HT1080 (cell line): ENCODE measurements at regions not wholly inside any gene's neighbourhood (a gene's known extent, or its start where the extent isn't known, plus 50 kb on each side); places are given as distances from the start of the nearest gene placed in this dataset.
"Not testable (repeated sequence)": the region's sequence is repeated elsewhere in the genome, so short reads cannot be mapped to it uniquely, and the experiment has no call there.

ENCODE experiments used
- DNase-seq: peaks from one replicate; pipeline ENCODE4 v3.0.0-alpha.2; 2015; ENCODE audit warnings: low read depth

DNA sequence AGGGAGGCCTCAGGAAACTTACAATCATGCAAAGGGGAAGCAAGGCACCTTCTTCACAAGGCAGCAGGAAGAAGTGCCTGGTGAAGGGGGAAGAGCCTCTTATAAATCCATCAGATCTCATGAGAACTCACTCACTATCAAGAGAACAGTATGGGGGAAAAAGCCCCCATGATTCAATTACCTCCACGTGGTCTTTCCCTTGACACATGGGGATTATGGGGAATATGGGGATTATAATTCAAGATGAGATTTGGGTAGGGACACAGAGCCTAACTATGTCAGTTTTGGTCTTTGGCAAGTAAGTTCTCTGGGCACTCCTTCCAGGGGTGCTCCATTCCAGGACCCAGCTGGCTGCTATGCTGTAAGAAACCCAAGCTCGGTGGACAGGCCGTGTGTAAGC, 275.3 kb upstream of the TUT7 start:
- DNase-seq, result no peak

DNA sequence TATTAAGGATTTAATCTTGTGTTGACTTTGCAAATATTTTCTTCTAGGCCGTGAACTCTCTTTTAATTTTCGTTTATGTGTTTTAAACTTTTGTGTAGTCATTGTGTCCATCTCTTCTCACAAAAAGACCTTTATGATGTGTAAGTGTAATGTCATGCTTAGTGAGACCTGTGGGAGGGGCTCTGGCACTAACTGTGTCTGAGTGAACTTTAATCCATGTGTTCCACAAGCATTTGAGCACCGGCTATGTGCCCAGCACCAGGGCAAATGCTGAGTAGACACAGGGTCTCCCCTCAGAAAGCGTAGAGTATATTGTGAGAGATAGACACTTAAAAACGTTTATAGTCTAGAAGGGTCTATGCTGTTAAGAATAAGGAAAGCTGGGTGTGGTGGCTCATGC, 272.6 kb upstream of the TUT7 start:
- no peak for DNase-seq

DNA sequence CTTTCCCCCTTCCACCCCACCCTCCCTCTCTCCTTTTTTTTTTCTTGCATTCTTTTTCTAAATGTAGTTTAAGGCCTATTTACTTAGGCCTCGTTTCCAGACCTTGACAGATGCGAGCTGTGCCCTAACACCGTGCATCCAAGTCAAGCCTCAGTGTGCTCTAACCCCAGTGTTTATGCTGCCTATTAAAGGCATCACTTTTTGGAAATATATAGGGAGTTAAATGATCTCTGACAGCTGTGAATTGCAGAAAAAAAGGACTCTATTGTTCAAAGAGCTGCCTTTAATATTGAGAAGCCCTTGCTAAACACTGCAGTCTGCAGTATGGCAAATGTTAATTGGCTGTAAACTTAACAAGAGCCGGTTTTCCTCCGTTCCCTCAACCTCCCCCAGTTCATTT, 270.4 kb upstream of the TUT7 start:
- DNase-seq, result no peak

DNA sequence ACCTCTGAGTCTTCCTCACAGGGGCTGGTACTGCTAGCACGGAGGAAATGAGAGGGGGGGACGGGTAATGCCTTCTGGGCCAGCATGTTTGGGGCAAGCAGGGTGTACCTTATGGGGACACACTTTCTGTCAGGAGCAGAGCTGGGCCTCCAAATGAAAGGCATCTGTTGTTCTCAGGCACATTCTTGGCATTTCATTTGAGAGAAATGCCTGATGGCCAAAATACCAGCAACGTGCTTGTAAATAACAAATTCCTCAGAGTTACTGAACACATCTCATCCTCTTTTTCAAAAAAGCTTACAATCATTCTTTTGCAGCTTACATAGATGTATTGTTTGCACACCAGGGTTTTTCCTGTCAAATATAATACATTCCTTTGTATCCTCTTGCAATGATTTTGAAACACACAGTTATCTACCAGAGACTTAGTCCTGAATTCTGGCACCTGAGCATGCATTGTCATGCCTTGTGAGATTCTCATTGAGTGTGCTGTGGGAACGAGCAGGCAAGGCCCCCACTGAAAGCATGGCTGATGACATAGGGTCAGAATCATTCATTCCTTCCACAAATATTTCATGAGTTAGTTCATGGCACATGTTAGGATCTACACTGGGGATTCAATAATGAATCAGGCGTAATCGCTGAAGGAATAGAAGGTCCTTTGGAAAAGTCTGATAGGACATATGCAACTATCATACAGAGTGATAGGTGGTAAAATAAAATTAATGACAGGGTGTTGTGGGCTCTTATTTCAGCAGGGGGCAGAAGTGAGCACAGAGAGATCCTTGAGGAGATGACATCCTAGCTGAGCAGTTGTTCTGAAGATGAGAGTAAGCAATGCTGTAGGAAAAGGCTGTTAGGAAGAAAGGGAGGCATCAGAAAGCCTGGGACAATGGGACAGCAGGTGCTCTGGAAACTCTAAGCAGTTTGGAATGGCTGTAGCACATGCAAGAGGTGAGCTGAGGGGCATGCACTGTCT, 260.9 kb upstream of the TUT7 start:
- peak; percentile 34 for DNase-seq

DNA sequence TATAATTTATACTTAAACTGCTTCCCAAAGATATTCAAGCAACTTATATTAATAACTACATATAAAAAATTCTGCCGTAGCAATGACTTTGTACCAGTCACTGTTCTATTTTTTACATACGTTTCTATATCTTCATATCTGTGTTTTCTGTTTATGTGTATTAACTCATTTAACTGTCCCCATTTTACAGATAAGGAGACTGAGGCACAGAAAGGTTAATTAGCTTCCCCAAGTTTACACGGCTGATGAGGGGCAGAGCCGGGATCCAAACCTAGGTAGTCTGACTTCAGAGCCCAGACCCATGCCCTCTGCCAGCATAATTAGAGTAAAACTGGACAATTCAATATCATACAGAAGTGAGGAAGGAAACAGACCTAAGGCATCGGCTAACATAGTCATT, 259.7 kb upstream of the TUT7 start:
- DNase-seq, result no peak

DNA sequence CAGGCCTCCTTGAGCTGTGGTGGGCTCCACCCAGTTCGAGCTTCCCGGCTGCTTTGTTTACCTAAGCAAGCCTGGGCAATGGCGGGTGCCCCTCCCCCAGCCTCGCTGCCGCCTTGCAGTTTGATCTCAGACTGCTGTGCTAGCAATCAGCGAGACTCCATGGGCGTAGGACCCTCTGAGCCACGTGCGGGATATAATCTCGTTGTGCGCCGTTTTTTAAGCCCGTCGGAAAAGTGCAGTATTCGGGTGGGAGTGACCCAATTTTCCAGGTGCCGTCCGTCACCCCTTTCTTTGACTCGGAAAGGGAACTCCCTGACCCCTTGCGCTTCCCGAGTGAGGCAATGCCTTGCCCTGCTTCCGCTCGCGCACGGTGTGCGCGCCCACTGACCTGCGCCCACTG, 257.3 kb upstream of the TUT7 start:
- DNase-seq, result not testable (repeated sequence)

DNA sequence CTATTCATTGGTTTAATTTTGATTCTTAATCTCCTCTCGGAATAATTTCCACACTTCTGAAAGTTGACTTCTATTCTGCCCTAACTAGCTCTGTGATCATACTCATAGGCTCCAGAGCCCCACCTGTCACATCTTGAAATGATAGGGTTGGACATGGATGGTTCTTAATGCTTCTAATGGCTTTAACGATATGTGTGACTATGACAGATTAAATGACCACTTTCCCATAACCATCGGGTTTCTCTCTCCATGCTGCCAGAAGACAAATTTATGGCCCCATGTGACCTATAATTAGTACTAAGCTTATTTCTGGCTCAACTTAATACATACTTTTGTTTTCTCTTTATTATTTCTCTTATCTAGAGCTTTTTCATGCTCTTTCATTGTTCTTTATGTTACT, 251.1 kb upstream of the TUT7 start:
- DNase-seq, result no peak

DNA sequence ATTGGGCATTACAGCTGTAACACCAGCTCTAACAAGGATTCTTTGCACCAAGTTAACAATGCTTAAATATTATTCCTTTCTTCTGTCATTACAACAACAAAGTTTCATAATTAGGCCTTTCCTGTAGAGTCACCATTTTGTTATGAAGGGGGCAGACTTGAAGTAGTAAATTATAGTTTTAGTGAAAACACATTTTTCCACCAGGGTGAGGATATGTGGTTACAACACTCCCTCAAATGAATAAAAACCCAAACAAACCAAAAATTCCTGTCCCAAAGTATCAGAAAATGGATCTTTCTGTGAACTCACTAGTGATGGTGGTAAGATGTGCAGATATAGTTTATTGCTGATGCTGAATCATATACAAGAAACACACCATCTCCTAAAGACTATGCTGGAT, 250.5 kb upstream of the TUT7 start:
- DNase-seq, result no peak

DNA sequence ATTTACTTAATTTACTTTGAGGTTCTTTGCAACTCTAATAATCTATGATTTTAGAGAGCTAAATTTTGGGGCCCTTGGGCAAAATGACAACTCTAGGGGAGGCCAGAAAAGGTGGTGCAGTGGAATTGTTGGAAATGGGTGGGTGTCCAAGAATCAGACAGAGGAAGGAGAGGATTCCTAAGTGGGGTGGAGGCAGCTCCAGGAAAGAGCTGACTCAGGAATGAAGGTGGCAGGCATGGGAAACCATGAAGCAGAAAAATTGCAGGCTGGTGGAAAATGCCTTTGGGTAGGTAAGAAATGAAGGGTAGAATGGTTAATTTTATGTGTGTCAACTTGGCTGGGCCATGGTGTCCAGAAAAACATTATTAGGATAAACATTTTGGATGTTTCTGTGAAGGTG, 248.5 kb upstream of the TUT7 start:
- no peak for DNase-seq

DNA sequence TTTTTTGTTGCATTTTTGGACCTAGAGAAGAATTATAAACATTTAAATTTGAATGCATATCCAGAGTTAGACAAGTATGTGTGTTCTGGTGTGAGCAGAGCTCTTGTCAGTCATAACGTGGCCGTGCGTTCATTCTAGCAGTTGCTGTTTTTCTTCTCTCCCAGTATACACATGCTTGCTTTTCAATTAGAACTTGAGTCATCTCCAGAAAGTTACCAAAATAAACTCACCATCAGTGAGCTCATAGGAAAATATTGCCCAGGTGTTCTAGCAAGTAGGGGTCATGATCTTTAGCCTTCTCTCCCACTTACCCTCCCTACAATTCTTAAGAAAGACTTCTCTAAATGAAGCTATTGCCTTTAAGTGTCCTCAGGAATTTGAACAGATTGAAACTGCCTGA, 247.5 kb upstream of the TUT7 start:
- DNase-seq, result no peak

DNA sequence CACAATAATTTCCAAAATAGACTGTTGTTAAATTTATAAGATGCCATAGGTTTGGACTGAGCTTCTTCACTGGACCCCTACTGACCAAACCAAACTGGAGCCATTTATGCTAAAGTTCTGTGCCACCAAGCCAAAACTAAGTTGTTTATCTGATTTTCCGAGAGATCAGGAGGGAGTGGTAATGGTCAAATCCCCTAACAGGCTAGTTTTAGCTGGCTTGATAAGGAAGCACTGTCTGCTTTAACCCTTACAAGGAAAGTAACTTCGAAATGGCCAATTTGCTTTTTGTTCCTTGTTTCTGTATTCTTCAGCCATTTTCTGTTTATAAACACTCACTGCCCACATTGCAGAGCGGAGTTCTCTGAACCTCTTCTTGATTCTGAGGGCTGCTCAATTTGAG, 246.8 kb upstream of the TUT7 start:
- DNase-seq, result no peak

DNA sequence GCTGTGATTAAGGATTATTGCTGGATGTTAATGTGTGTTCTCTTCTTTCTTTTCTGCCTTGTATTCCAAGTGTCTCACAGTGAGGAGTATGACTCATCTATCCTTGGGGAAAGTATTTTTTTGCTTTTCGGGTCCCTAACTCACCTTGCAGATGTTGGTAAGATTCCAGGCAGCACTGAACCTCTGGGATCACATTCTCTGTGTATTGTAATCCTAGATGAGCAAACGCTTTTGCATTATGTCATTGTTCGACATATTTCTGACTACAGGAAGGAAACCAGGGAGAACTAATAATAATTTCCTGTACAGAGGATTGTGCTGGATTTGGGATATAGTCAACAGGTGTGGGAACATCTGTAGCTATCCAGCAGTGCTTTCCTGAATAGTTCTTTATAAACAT, 246.1 kb upstream of the TUT7 start:
- DNase-seq, result peak; percentile 67

DNA sequence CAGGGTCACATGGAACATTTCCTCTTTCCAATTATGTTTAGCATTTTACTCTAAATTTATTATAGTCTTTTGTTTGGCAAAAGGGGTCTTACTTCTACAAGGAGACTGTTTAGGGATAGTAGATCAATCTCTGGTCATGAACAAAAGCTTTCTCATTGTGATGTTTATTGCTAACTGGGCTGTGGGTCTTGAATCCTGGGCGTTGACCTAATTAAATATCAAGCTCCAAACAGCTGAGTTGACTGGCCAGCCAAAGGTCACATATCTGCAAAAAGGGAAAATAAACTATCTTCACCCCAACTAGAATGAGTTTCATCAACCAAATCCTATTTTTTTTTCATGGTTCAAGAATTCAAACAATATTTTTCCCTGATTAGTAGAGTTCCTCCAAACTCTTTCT, 245.4 kb upstream of the TUT7 start:
- DNase-seq, result no peak

DNA sequence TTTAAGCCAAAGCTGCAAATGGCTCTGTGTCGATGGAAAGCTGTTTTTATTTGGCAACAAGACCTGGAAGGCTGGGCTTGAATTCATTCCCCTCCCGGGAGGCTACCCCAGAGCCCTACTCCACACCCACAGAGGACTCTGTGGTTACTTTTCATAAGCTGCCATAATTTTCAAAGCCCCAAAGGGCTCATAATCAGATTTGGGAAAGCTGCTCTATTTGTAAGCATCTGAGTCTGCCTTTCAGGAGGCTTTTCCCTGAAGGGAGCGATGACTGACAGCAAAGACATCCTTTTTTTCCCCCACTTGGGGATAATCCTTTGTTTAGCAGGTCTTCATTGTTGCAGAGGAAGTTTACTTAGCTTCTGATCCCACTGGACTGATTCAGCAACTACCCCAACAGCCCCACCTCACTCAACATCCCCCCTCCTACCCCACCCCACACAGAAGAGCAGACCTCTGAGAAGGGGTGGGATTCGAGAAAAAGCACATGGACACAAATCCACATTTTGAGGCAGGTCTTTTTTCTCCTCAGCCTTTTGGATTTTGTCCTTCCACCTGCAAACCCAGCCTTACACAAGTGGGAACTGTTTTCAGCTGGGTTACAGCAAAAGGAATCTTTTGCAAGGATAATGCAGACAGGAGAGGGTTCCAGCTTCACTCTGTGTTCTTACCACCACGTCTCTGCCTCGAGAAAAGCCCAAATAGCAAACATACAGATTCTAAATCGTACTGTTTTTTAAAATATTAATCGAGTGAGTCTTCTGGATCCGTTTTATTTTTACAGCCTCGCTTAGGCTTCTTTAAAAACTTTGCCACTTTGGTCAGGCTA, 244.4 kb upstream of the TUT7 start:
- DNase-seq, result no peak

DNA sequence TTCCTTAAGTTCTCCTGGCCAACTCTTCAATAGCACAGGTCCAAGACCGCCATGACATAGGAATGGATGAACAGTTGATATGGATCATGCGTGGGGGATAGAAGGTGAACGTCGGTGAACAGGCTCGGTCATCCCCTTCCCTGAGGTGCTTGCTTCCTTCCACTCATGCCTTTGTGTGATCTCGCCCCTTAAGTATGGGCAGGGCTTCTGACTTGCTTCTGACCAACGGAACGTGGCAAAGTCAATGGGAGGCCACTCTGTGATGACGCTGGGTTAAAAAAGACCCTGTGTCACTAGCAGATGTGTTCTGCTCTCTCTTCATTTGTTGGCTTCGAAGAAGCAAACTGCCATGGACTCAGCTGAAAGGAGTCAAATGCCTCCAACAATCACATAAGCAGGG, 240.5 kb upstream of the TUT7 start:
- no peak for DNase-seq

DNA sequence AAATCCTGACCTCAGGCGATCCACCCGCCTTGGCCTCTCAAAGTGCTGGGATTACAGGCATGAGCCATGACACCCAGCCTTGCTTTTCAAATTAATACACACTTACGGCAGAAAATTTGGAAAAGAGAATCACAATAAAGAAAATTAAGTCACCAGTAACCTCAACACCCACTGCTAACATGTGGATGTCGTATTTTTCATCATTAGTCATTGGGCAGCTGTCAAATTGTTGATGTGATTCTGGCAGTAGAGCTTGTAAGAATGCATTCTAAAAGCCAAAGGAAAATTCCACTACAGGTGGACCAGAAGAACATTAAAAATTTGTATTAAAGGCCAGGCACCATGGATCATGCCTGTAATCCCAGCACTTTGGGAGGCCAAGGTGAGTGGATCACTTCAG, 237.3 kb upstream of the TUT7 start:
- DNase-seq, result no peak

DNA sequence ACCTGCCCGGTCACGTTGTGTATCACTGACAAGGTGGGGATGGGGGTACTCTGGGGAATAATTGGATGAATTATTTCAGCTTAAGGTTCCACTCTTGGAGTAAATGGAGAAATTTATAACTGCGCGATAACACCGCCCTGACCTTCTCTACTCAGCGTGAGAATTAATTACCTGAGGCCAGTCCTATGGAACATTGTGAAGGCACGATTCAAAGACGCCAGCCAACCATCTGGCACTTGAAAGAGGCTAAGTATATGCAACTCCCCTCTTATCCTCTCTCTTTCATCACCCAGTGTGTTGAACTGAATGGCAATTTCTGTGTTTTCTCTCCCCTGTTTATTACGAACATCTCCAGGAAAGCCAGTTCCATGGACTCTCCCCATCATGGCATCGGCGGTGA, 235.5 kb upstream of the TUT7 start:
- no peak for DNase-seq

DNA sequence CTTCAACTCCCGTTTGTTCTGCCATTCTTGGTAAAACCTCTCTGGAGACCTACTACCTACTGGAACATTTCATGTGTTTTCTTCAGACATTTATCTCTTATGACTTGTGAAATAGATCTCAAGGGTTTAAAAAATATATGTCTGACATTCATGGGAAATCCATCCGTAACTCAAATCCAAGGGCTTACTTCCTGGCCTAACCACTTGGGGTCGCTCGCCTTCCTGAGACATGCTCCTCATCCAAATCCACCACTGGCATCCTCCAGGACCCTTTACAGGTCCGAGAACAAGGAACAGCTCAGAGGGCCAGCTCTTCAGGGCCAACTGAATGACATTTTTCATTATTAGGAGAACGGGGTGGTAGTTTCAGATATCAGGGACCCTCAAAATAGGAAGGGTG, 235.1 kb upstream of the TUT7 start:
- no peak for DNase-seq

DNA sequence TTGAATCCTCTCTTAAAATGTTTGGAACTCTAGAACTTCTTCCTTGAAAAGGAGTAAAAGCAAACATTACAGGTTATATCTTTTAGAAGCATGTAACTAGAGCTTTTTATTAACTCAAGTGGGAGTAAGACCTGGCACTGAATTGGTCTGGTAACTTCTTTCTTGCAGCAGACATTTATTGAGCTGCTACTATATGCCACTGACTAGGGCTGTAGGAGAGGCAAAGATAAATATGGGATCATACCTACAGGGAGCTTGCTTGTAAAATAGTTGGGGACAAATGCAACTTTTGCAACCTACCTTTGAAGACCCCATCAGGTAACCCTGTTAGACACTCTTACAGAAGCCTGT, 231.9 kb upstream of the TUT7 start:
- no peak for DNase-seq

DNA sequence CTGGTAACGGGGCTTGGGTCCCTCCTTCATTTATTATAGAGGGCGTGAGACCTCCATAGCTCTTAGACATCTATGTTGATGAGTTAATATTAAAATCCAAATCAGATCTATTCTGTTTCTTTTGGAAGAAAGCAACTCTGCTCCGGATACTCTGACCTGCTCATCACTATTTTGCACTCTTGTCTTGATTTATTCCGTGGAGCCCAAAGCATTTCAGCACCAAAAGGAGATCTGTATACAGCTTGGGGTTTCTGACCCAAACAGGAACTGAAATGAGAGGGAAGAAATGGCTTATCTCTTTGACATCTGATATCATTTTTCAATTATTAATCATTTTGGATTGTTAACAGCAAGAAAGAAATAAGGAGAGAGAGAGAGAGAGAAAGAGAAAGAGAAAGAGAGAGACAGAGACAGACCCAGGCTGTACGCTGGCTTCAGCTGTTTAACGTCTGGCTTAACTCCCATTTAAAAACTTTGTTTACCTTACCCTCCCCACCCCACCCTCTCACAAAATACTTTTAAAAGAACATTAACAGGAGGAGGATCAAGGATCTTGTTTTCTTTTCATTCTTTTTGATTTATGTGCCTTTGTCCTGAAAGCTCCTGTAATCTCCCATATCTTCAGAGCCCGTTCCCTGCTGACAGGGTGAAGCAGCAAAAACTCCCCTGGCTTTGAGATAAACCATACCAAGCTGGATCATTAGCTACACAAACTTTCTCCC, 231.4 kb upstream of the TUT7 start:
- DNase-seq, result no peak

DNA sequence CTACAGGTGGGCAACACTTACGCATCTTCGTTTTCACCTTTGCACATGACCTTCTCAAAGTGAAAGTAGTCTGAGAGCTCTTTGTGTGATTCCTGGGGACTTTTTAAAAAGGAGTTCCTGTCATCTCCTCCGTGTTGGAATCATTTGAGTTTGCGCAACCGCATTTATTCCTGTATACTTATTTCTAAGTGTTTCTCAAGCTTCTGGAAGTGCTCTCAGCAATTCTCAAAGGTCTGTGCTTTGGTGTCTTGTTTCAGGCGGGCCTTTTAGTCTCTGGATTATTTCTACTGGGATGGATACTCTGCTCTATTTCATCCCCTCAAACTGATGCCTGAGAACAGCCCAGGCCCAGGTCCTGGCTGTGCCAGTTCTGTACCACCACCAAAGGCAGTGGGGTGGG, 226.5 kb upstream of the TUT7 start:
- no peak for DNase-seq

DNA sequence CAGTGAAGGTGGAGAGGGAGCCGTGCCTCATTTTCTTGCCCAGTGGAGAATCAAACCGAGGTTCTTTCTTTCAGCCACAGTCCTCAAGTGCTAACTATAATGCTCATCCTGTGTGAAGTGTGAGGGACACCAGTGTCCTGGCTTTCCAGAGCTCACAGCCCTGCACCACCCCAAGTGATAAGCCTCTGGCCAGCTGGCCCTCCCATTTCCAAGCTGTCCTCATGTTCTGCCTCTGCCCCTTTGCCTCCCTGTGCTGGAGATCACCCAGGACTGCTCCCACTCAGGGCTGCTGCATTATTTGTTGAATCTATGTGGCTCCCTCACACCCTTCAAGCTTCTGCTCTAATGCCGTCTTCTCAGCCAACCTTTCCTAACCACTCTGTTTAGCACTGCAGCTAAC, 224.5 kb upstream of the TUT7 start:
- no peak for DNase-seq
